ENCODE measurements at regions not wholly inside any gene's neighbourhood (a gene's known extent, or its start where the extent isn't known, plus 50 kb on each side); places are given as distances from the start of the nearest gene placed in this dataset.
"Not testable (repeated sequence)": the region's sequence is repeated elsewhere in the genome, so short reads cannot be mapped to it uniquely, and the experiment has no call there.

- FAIRE-seq, result no peak
Measured at GRCh38 chr12:100083308-100083707, 59.4 kb downstream of the BLTP3B start.

DNA sequence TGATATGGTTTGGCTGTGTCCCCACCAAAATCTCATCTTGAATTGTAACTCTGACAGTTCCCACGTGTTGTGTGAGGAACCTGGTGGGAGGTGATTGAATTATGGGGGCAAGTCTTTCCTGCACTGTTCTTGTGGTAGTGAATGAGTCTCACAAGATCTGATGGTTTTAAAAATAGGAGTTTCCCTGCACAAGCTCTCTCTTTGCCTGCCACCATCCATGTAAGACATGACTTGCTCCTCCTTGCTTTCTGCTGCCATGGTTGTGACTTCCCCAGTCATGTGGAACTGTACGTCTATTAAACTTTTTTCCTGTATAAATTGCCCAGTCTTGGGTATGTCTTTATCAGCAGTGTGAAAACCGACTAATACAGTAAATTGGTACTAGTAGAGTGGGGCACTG lies 63.9 kb downstream of the BLTP3B start:
- not testable (repeated sequence) for FAIRE-seq

DNA sequence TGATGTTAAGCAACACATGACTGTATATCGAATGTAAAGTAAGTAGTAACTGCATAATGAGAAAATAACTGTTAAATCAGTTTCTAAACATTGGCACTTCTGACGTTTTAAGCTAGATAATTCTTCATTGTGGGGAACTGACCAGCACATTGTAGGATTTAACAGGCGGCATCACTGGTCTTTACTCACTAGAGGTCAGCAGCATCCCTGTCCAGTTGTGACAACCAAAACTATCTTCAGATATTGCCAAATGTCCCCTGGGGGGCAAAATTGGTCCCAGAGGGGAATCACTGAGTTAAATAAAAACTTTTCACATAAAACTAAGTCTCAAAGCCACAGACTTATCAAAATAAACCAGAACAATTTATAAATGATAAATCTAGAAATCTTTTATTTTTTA lies 65.3 kb downstream of the BLTP3B start:
- no peak for FAIRE-seq

DNA sequence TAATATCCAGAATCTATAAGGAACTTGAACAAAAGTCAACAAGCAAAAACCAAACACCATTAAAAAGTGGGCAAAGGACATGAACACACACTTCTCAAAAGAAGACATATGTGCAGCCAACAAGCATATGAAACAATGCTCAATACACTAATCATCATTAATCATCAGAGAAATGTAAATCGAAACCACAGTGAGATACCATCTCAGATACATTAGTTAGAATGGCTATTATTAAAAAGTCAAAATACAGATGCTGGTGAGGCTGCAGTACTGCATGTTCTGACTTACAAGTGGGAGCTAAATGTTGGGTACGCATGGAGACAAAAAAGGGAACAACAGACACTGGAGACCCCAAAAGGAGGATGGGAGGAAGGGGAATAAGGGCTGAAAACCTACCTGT lies 67.1 kb downstream of the BLTP3B start:
- peak; percentile 5 for FAIRE-seq

DNA sequence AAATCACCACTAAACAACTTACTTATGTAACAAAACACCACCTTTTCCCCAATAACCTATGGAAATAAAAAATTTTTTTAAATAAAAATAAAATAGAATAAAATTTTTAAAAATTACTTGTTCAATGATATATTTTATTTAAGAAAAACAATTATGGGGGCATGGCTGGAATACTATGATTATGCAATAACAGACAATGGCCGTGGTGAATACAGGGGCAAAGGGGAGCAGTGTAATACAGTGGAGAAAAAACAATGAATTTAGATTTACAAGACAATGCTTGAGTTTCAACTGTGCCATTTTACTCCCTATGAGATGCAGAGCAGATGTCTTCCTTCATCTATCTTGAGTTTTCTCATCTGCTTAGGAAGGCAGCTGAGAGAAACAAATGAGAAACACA lies 72.9 kb downstream of the BLTP3B start:
- FAIRE-seq, result no peak

DNA sequence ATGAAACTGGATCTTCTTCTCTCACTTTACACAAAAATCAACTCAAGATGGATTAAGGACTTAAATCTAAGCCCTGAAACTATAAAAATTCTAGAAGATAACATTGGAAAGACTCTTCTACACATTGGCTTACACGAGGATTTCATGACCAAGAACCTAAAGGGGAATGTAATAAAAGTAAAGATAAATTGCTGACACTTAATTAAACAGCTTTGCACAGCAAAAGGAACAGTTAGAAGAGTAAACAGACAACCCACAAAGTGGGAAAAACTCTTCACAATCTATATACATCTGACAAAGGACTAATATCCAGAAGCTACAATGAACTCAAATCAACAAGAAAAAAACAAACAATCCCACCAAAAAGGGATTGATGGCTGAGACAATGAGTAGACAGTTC lies 74.4 kb downstream of the BLTP3B start:
- no peak for FAIRE-seq

GRCh38 chr12:100061814-100062213 lies 77.1 kb upstream of the ANKS1B start:
- no peak for FAIRE-seq

GRCh38 chr12:100058482-100059029 lies 73.8 kb upstream of the ANKS1B start:
- FAIRE-seq, result no peak

- not testable (repeated sequence) for FAIRE-seq
Measured at GRCh38 chr12:100046202-100046601, 61.5 kb upstream of the ANKS1B start.

DNA sequence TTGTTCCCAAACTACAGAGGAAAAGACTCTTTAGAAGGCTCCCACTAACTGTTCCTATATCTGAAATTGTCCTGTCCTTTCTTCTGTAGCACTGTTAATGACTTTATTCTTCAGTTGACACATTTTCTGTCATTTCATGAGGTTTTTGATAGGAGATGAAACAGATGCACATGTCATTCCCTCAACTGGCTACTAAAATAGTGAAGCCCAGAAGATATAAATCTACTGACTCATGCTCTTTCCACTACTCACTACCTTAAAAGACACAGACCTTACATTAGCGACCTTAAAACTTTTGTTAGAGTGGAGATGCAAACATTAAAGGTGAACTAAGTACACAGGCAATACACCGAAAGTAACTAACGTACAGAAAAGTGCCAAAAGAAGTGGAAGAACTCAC lies 59.5 kb upstream of the ANKS1B start:
- FAIRE-seq, result no peak

GRCh38 chr12:100043631-100044030 lies 58.9 kb upstream of the ANKS1B start:
- FAIRE-seq, result no peak

Data from colon (tissue), 2 donors.